ENCODE measurements at regions not wholly inside any gene's neighbourhood (a gene's known extent, or its start where the extent isn't known, plus 50 kb on each side); places are given as distances from the start of the nearest gene placed in this dataset.

- DNase-seq (ENCODE audit: low read depth in 2 of 2), result no peak
Observed at GRCh38 chr4:81773557-81773956, 301.9 kb upstream of the RASGEF1B start.

GRCh38 chr4:81771721-81772120, 300.0 kb upstream of the RASGEF1B start:
- DNase-seq (ENCODE audit: low read depth in 2 of 2), result no peak

GRCh38 chr4:81769244-81769643, 297.5 kb upstream of the RASGEF1B start:
- no peak for DNase-seq (ENCODE audit: low read depth in 2 of 2)

GRCh38 chr4:81758574-81759264, 287.0 kb upstream of the RASGEF1B start:
- no peak for DNase-seq (ENCODE audit: low read depth in 2 of 2)

- no peak for DNase-seq (ENCODE audit: low read depth in 2 of 2)
Observed at GRCh38 chr4:81757691-81758090, 286.0 kb upstream of the RASGEF1B start.

GRCh38 chr4:81756973-81757372, 285.3 kb upstream of the RASGEF1B start:
- DNase-seq (ENCODE audit: low read depth in 2 of 2), result no peak

- no peak for DNase-seq (ENCODE audit: low read depth in 2 of 2)
Observed at GRCh38 chr4:81756042-81756441, 284.3 kb upstream of the RASGEF1B start.

- DNase-seq (ENCODE audit: low read depth in 2 of 2), result no peak
Observed at GRCh38 chr4:81754169-81754568, 282.5 kb upstream of the RASGEF1B start.

- DNase-seq (ENCODE audit: low read depth in 2 of 2), result no peak
Observed at GRCh38 chr4:81751531-81752289, 280.0 kb upstream of the RASGEF1B start.

- DNase-seq (ENCODE audit: low read depth in 2 of 2), result no peak
Observed at GRCh38 chr4:81747242-81747930, 275.7 kb upstream of the RASGEF1B start.

- no peak for DNase-seq (ENCODE audit: low read depth in 2 of 2)
Observed at GRCh38 chr4:81746773-81747172, 275.1 kb upstream of the RASGEF1B start.

- no peak for DNase-seq (ENCODE audit: low read depth in 2 of 2)
Observed at GRCh38 chr4:81746071-81746470, 274.4 kb upstream of the RASGEF1B start.

GRCh38 chr4:81745050-81745449, 273.3 kb upstream of the RASGEF1B start:
- DNase-seq (ENCODE audit: low read depth in 2 of 2), result no peak

- DNase-seq (ENCODE audit: low read depth in 2 of 2), result no peak
Observed at GRCh38 chr4:81743731-81744435, 272.2 kb upstream of the RASGEF1B start.

GRCh38 chr4:81740487-81740886, 268.8 kb upstream of the RASGEF1B start:
- DNase-seq (ENCODE audit: low read depth in 2 of 2), result no peak

GRCh38 chr4:81738891-81739290, 267.2 kb upstream of the RASGEF1B start:
- no peak for DNase-seq (ENCODE audit: low read depth in 2 of 2)

- DNase-seq (ENCODE audit: low read depth in 2 of 2), result no peak
Observed at GRCh38 chr4:81737865-81738559, 266.3 kb upstream of the RASGEF1B start.

- DNase-seq (ENCODE audit: low read depth in 2 of 2), result no peak
Observed at GRCh38 chr4:81736324-81736723, 264.6 kb upstream of the RASGEF1B start.

GRCh38 chr4:81732980-81733379, 261.3 kb upstream of the RASGEF1B start:
- DNase-seq (ENCODE audit: low read depth in 2 of 2), result no peak

GRCh38 chr4:81724925-81725329, 253.2 kb upstream of the RASGEF1B start:
- peak; percentile 36 to 37 for DNase-seq (ENCODE audit: low read depth in 2 of 2)

GRCh38 chr4:81723927-81724587, 252.3 kb upstream of the RASGEF1B start:
- no peak for DNase-seq (ENCODE audit: low read depth in 2 of 2)

All from stimulated activated CD8-positive, alpha-beta memory T cell treated with anti-CD3 and anti-CD28 coated beads, Interleukin-15, amount 100 ng/mL, for 4 hours (primary cell).